Endodermal cell (in vitro differentiated cells): ENCODE measurements at regions not wholly inside any gene's neighbourhood (a gene's known extent, or its start where the extent isn't known, plus 50 kb on each side); places are given as distances from the start of the nearest gene placed in this dataset.

Experiments
- DNase-seq: peaks from one replicate; pipeline ENCODE4 v3.0.0-alpha.2; 2017
- H3K27ac ChIP-seq: 2 replicates; pipeline ENCODE4 v1.5.1; 2013; ENCODE audit warnings: mild to moderate bottlenecking, low read depth, low read length, moderate library complexity
- H3K27me3 ChIP-seq: 2 replicates; pipeline ENCODE4 v1.6.1; 2013; ENCODE audit warnings: mild to moderate bottlenecking, low read length, moderate library complexity; ENCODE audit not compliant: insufficient read depth, control insufficient read depth, poor library complexity, severe bottlenecking
- H3K36me3 ChIP-seq: 2 replicates; pipeline ENCODE4 v1.7.0; 2013; ENCODE audit warnings: mild to moderate bottlenecking, low read length, moderate library complexity; ENCODE audit not compliant: control insufficient read depth, insufficient read depth
- H3K4me1 ChIP-seq: one replicate; pipeline ENCODE4 v1.7.0; 2013; ENCODE audit warnings: low read length; ENCODE audit not compliant: control insufficient read depth, insufficient read depth
- H3K4me3 ChIP-seq: 2 replicates; pipeline ENCODE4 v1.5.1; 2013; ENCODE audit warnings: mild to moderate bottlenecking, low read length, moderate library complexity
- H3K9ac ChIP-seq: 2 replicates; pipeline ENCODE4 v1.6.1; 2013; ENCODE audit warnings: mild to moderate bottlenecking, low read length, moderate library complexity; ENCODE audit not compliant: poor library complexity, severe bottlenecking; ENCODE audit errors: extremely low read depth
- H3K9me3 ChIP-seq: 2 replicates; pipeline ENCODE4 v1.6.1; 2013; ENCODE audit warnings: mild to moderate bottlenecking, low read length, moderate library complexity; ENCODE audit not compliant: control insufficient read depth
- H3K27ac Mint-ChIP-seq: 2 replicates; pipeline ENCODE4 v1.8.0; 2020; ENCODE audit warnings: mixed read lengths
- H3K27me3 Mint-ChIP-seq: 2 replicates; pipeline ENCODE4 v1.8.0; 2021; ENCODE audit warnings: mild to moderate bottlenecking, mixed read lengths; ENCODE audit not compliant: insufficient read depth
- H3K36me3 Mint-ChIP-seq: 2 replicates; pipeline ENCODE4 v1.8.0; 2020; ENCODE audit warnings: low read depth, mixed read lengths
- H3K4me1 Mint-ChIP-seq: 2 replicates; pipeline ENCODE4 v1.8.0; 2020; ENCODE audit warnings: mixed read lengths
- H3K4me3 Mint-ChIP-seq: 2 replicates; pipeline ENCODE4 v1.8.0; 2020; ENCODE audit warnings: mild to moderate bottlenecking, moderate library complexity, mixed read lengths
- H3K9me3 Mint-ChIP-seq: 2 replicates; pipeline ENCODE4 v1.8.0; 2020; ENCODE audit warnings: mild to moderate bottlenecking, mixed read lengths
- CTCF ChIP-seq: fragments of 200-600 bp; sonication (generic); conservative IDR thresholded peaks from 2 replicates; pipeline ENCODE4 v1.5.0; 2021; ENCODE audit warnings: antibody characterized with exemption, mild to moderate bottlenecking
- WGBS, 2 experiments: methylation state at CpG; one replicate each; pipeline versions ENCODE4 v1.1.5 to v1.1.7; 2013; ENCODE audit warnings: missing lambda C conversion rate in 2 of 2, mixed read lengths in 1 of 2; ENCODE audit not compliant: insufficient coverage in 1 of 2, insufficient read length in 1 of 2; 5-methylcytosine and 5-hydroxymethylcytosine counted together

GRCh38 chr9:79430619-79431018 is 141.1 kb upstream of the TLE4 start:
- Histone ChIP-seq H3K9me3 (peaks cover 10% of the 10 kb centered on the region), H3K27ac (no peak overlapping the region)

GRCh38 chr9:79431019-79431679 is 140.6 kb upstream of the TLE4 start:
- H3K4me1 ChIP-seq: no peaks in the 10 kb centered on the region
- H3K27me3 ChIP-seq: no peaks in the 10 kb centered on the region
- WGBS, 2 experiments: 87 to 88% methylated on average over 3 to 4 of the region's 4 CpGs
- no peak overlapping the region for H3K4me3 Mint-ChIP-seq
- H3K4me3 ChIP-seq: peak overlapping the region; percentile 51
- no peak for DNase-seq
- no peaks in the 10 kb centered on the region for H3K36me3 Mint-ChIP-seq
- H3K9ac ChIP-seq: no peak overlapping the region
- no peak overlapping the region for H3K27ac Mint-ChIP-seq
- peaks cover 5% of the 10 kb centered on the region for H3K9me3 ChIP-seq
- peaks cover 5% of the 10 kb centered on the region for H3K4me1 Mint-ChIP-seq
- H3K9me3 Mint-ChIP-seq: peaks cover 3% of the 10 kb centered on the region
- no peak overlapping the region for H3K27ac ChIP-seq
- no peaks in the 10 kb centered on the region for H3K36me3 ChIP-seq
- peaks cover 5% of the 10 kb centered on the region for H3K27me3 Mint-ChIP-seq
- TF ChIP-seq CTCF: peak; percentile 36

More at GRCh38 chr9:79430619-79431018, 141.1 kb upstream of the TLE4 start:
- DNase-seq: no peak
- Mint-ChIP-seq H3K9me3 (peaks cover 3% of the 10 kb centered on the region), H3K4me3 (no peak overlapping the region), H3K27me3 (peaks cover 3% of the 10 kb centered on the region), H3K4me1 (peaks cover 5% of the 10 kb centered on the region), H3K27ac (no peak overlapping the region), H3K36me3 (no peaks in the 10 kb centered on the region)
- H3K36me3 ChIP-seq: no peaks in the 10 kb centered on the region
- peak overlapping the region; percentile 51 for H3K4me3 ChIP-seq
- no peak for TF ChIP-seq CTCF
- no peaks in the 10 kb centered on the region for H3K27me3 ChIP-seq
- no peak overlapping the region for H3K9ac ChIP-seq
- no peaks in the 10 kb centered on the region for H3K4me1 ChIP-seq

- Histone ChIP-seq H3K9me3 (no peaks in the 10 kb centered on the region), H3K27me3 (no peaks in the 10 kb centered on the region), H3K4me3 (no peak overlapping the region), H3K9ac (no peak overlapping the region), H3K27ac (no peak overlapping the region), H3K36me3 (no peaks in the 10 kb centered on the region), H3K4me1 (no peaks in the 10 kb centered on the region)
- no peak overlapping the region for H3K27ac Mint-ChIP-seq
- WGBS, 2 experiments: 91% methylated on average over 1 of the region's 1 CpG; no CpG with 5 or more reads in 1 of the 2 experiments
- TF ChIP-seq CTCF: peak; percentile 67
- H3K36me3 Mint-ChIP-seq: no peaks in the 10 kb centered on the region
- H3K4me3 Mint-ChIP-seq: no peak overlapping the region
- H3K27me3 Mint-ChIP-seq: peaks cover 10% of the 10 kb centered on the region
- H3K4me1 Mint-ChIP-seq: peaks cover 5% of the 10 kb centered on the region
- H3K9me3 Mint-ChIP-seq: no peaks in the 10 kb centered on the region
- no peak for DNase-seq
Observed at GRCh38 chr9:79432485-79432884, 139.3 kb upstream of the TLE4 start.
